Body of pancreas (tissue), 4 donors: ENCODE measurements at regions not wholly inside any gene's neighbourhood (a gene's known extent, or its start where the extent isn't known, plus 50 kb on each side); places are given as distances from the start of the nearest gene placed in this dataset.

Experiments used
- ATAC-seq: fragments of 150-250 bp; one replicate; pipeline ENCODE4 v1.9.1; 2016
- DNase-seq, 4 donors: peaks; one replicate each; pipeline ENCODE4 v3.0.0-alpha.2; 2019
- H3K27ac ChIP-seq, 4 donors: fragments of 200-600 bp; sonication (generic); 1 replicate in 3 of 4; 2 replicates in 1 of 4; pipeline versions ENCODE4 v1.5.1 to v1.6.1; 2016 to 2019; ENCODE audit warnings: mild to moderate bottlenecking in 1 of 4, mixed read lengths in 1 of 4, moderate library complexity in 1 of 4
- H3K27me3 ChIP-seq, 2 donors: fragments of 200-600 bp; sonication (generic); one replicate each; pipeline ENCODE4 v1.6.0; 2016; ENCODE audit warnings: mild to moderate bottlenecking in 1 of 2
- H3K36me3 ChIP-seq, 2 donors: fragments of 200-600 bp; sonication (generic); replicated peaks in 1 of 2; 2 replicates each; pipeline ENCODE4 v1.5.1; 2016; ENCODE audit warnings: low read depth in 2 of 2; ENCODE audit not compliant: insufficient read depth in 1 of 2
- H3K4me1 ChIP-seq: fragments of 200-600 bp; sonication (generic); one replicate; pipeline ENCODE4 v1.6.0; 2016
- H3K4me3 ChIP-seq, 2 donors: fragments of 200-600 bp; sonication (generic); 1 replicate in 1 of 2; 2 replicates in 1 of 2; pipeline ENCODE4 v1.5.1; 2016 to 2019
- H3K9me3 ChIP-seq, 3 donors: fragments of 200-600 bp; sonication (generic); 1 replicate in 2 of 3; 2 replicates in 1 of 3; pipeline ENCODE4 v1.5.1; 2016
- POLR2A ChIP-seq, 3 donors: fragments of 450-650 bp; IDR thresholded peaks; one replicate each; pipeline ENCODE4 v1.6.1; 2016; ENCODE audit warnings: antibody characterized with exemption in 3 of 3, mild to moderate bottlenecking in 2 of 3
- WGBS, 2 donors: methylation state at CpG; one replicate each; pipeline ENCODE4 v1.1.5; 2017; 5-methylcytosine and 5-hydroxymethylcytosine counted together
- intact Hi-C: fragments of 100-400 bp; cut with DNase I; formaldehyde crosslinking; loops from one replicate; pipeline ENCODE4 v1.15.1; 2023
- TF ChIP-seq, protein P1 (sequence below), 7 experiments: fragments of 450-650 bp in 4 of 7; fragments of 200-600 bp in 3 of 7; sonication (generic) in 3 of 7; IDR thresholded peaks; one replicate each; pipeline ENCODE4 v1.5.1; 2016 to 2019; ENCODE audit warnings: antibody characterized with exemption in 7 of 7

DNA sequence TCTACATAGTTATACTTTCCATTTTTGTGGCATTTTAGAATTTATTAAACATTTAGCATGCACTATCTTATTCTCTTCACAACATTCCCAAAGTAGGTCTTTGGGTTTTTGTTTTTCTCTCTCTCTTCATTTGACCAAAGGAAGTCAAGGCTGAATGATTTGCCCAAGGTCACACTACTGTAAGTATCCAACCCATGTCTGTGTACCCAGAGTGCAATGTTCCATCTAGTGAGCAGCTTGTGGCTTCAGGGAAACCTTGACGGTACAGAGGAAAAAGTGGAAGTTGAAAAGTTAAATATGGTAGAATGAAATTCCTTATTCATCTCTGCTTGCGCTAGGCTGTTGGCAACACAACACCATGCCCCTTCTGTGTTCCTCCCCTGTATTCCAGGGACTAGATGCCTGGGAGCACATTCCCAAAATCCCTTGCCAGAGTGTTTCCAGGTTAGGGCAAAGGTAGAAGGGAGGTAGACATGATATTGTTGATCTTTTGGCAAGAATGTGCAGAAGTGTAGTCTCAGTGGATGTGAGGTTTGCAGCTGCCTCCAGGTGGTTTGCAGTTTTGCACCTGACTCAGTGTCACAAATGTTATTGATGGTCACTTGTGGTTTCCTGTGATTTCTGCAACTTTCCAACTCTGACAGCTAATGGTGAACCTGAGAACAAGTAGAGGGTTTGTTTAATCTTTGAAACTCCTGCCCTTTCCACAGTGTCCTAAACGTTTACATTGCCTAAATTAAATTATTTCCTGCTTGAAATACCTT lies 196.7 kb downstream of the RMST start:
- H3K9me3 ChIP-seq: no peaks in the 10 kb centered on the region
- H3K36me3 ChIP-seq: no peaks in the 10 kb centered on the region
- DNase-seq (no peak), ATAC-seq (no peak)
- H3K27me3 ChIP-seq: no peaks in the 10 kb centered on the region
- intact Hi-C loops: no loop called here
- TF ChIP-seq, protein P1, sequence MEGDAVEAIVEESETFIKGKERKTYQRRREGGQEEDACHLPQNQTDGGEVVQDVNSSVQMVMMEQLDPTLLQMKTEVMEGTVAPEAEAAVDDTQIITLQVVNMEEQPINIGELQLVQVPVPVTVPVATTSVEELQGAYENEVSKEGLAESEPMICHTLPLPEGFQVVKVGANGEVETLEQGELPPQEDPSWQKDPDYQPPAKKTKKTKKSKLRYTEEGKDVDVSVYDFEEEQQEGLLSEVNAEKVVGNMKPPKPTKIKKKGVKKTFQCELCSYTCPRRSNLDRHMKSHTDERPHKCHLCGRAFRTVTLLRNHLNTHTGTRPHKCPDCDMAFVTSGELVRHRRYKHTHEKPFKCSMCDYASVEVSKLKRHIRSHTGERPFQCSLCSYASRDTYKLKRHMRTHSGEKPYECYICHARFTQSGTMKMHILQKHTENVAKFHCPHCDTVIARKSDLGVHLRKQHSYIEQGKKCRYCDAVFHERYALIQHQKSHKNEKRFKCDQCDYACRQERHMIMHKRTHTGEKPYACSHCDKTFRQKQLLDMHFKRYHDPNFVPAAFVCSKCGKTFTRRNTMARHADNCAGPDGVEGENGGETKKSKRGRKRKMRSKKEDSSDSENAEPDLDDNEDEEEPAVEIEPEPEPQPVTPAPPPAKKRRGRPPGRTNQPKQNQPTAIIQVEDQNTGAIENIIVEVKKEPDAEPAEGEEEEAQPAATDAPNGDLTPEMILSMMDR (IDR thresholded peaks at IDR 0.05): no peak
- TF ChIP-seq POLR2A (IDR thresholded peaks at IDR 0.05): no peak
- H3K27ac ChIP-seq: no peak overlapping the region
- WGBS, 2 donors: 56 to 61% methylated on average over 3 of the region's 3 CpGs
- H3K4me1 ChIP-seq: no peaks in the 10 kb centered on the region
- no peak overlapping the region for H3K4me3 ChIP-seq

GRCh38 chr12:97666263-97666662 lies 203.7 kb downstream of the RMST start:
- Histone ChIP-seq H3K4me3 (no peak overlapping the region), H3K27ac (no peak overlapping the region), H3K27me3 (no peaks in the 10 kb centered on the region), H3K4me1 (no peaks in the 10 kb centered on the region), H3K36me3 (no peaks in the 10 kb centered on the region), H3K9me3 (no peaks in the 10 kb centered on the region)
- no peak for TF ChIP-seq POLR2A (IDR thresholded peaks at IDR 0.05)
- TF ChIP-seq, protein P1 (IDR thresholded peaks at IDR 0.05): no peak
- ATAC-seq: no peak
- intact Hi-C loops: no loop called here
- DNase-seq: no peak
- 19 to 32% methylated on average over 4 of the region's 4 CpGs for WGBS, 2 donors

DNA sequence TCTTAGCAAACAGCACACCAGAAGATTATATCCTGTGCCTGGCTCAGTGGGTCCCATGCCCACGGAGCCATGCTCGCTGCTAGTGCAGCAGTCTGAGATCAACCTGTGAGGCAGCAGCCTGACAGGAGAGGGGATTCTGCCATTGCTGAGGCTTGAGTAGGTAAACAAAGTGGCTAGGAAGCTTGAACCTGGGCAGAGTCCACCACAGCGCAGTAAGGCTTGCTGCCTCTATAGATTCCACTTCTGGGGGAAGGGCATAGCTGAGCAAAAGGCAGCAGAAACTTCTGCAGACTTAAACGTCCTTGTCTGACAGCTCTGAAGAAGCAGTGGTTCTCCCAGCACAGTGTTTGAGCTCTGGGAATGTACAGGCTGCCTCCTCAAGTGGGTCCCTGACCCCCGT lies 210.3 kb downstream of the RMST start:
- no peak overlapping the region for H3K4me3 ChIP-seq
- no peaks in the 10 kb centered on the region for H3K9me3 ChIP-seq
- H3K27me3 ChIP-seq: no peaks in the 10 kb centered on the region
- WGBS, 2 donors: 38 to 82% methylated on average over 3 to 5 of the region's 5 CpGs
- no peaks in the 10 kb centered on the region for H3K4me1 ChIP-seq
- DNase-seq (no peak), ATAC-seq (no peak)
- intact Hi-C loops: no loop called here
- TF ChIP-seq POLR2A (IDR thresholded peaks at IDR 0.05): no peak
- TF ChIP-seq, protein P1 (IDR thresholded peaks at IDR 0.05): no peak
- no peak overlapping the region for H3K27ac ChIP-seq
- H3K36me3 ChIP-seq: no peaks in the 10 kb centered on the region

DNA sequence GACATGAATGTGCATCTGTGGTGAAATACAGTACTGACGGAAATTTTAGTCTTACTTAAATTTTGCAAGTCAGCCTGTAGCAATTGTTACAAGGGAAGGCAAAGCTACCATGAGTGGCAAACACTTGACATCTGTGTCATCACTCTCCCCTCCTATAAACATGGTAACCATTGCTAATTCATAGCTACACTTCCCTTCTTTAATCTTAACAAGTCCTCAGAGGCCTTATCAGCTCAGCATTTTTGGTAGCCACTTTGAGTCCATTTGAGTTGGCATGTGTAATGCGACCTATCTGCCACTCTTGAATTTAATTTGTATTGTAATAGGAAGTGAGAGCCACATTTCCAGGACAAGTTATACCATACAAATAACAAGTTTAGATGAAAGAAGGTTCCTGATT lies 218.1 kb downstream of the RMST start:
- Histone ChIP-seq H3K4me1 (no peaks in the 10 kb centered on the region), H3K27ac (no peak overlapping the region), H3K27me3 (no peaks in the 10 kb centered on the region), H3K36me3 (no peaks in the 10 kb centered on the region), H3K9me3 (no peaks in the 10 kb centered on the region), H3K4me3 (no peak overlapping the region)
- no peak for ATAC-seq
- intact Hi-C loops: no loop called here
- DNase-seq: no peak
- TF ChIP-seq, protein P1 (IDR thresholded peaks at IDR 0.05): no peak
- TF ChIP-seq POLR2A (IDR thresholded peaks at IDR 0.05): no peak
- WGBS, 2 donors: 30 to 42% methylated on average over 2 of the region's 2 CpGs
